SK-N-SH treated with all-trans-retinoic acid at 6 μM for 48 hours (cell line): ENCODE measurements at regions not wholly inside any gene's neighbourhood (a gene's known extent, or its start where the extent isn't known, plus 50 kb on each side); places are given as distances from the start of the nearest gene placed in this dataset.

Experiments used
- BACH2 ChIP-seq: fragments of 250-450 bp; sonication (Bioruptor Pico); IDR thresholded peaks from 2 replicates; pipeline ENCODE4 v1.9.0; 2021; ENCODE audit warnings: mild to moderate bottlenecking, borderline replicate concordance
- GLIS3 ChIP-seq: fragments of 250-450 bp; sonication (Bioruptor Pico); IDR thresholded peaks from 2 replicates; pipeline ENCODE4 v1.5.0; 2020; ENCODE audit warnings: mild to moderate bottlenecking, moderate library complexity
- ISL1 ChIP-seq: fragments of 250-450 bp; sonication (Bioruptor Pico); IDR thresholded peaks from 2 replicates; pipeline ENCODE4 v2.1.2; 2022; ENCODE audit warnings: mild to moderate bottlenecking, moderate library complexity
- RARB ChIP-seq: fragments of 250-450 bp; sonication (Bioruptor Pico); IDR thresholded peaks from 2 replicates; pipeline ENCODE4 v1.8.0; 2021; ENCODE audit warnings: mild to moderate bottlenecking, moderate library complexity
- TOX ChIP-seq: fragments of 250-450 bp; sonication (Bioruptor Pico); IDR thresholded peaks from 2 replicates; pipeline ENCODE4 v1.8.0; 2021; ENCODE audit warnings: mild to moderate bottlenecking, moderate library complexity, borderline replicate concordance

DNA sequence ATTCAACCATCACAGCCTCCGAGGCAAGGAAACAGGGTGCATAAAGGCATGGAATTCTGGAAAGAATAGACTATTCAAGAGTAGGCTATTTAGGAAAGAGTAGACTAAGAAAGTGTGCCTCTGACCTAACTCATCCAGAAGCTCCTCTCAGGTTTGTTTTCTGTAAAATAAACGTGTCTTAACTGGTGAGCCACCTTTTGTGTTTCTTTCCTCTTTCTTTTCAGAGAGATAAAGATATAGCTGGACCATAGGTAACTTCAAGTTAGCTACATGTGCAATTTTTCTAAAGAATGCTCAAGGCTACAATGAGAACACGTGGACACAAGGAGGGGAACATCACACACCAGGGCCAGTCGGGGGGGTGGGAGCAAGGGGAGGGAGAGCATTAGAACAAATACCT lies 577.0 kb downstream of the TYW1 start:
- TF ChIP-seq GLIS3, result no peak
- no peak for TF ChIP-seq RARB (CRISPR knock-in tag)
- TF ChIP-seq BACH2 (CRISPR knock-in tag), result no peak
- no peak for TF ChIP-seq ISL1 (CRISPR knock-in tag)
- TF ChIP-seq TOX (CRISPR knock-in tag), result no peak
